Transverse colon (tissue), 4 donors: ENCODE measurements at regions not wholly inside any gene's neighbourhood (a gene's known extent, or its start where the extent isn't known, plus 50 kb on each side); places are given as distances from the start of the nearest gene placed in this dataset.

ENCODE experiments used
- DNase-seq: peaks from one replicate; pipeline ENCODE4 v3.0.0-alpha.2; 2019
- H3K27ac ChIP-seq, 4 donors: fragments of 200-600 bp; sonication (generic); 2 replicates each; pipeline ENCODE4 v1.5.1; 2016 to 2018; ENCODE audit warnings: inconsistent platforms in 4 of 4
- H3K27me3 ChIP-seq: fragments of 200-600 bp; sonication (generic); 2 replicates; pipeline ENCODE4 v1.5.1; 2017; ENCODE audit warnings: inconsistent platforms
- H3K36me3 ChIP-seq, 4 donors: fragments of 200-600 bp; sonication (generic); 2 replicates each; pipeline ENCODE4 v1.5.1; 2017 to 2019; ENCODE audit warnings: inconsistent platforms in 4 of 4
- H3K4me1 ChIP-seq, 4 donors: fragments of 200-600 bp; sonication (generic); 2 replicates each; pipeline ENCODE4 v1.5.1; 2017 to 2020; ENCODE audit warnings: inconsistent platforms in 4 of 4
- H3K4me3 ChIP-seq, 4 donors: fragments of 200-600 bp; sonication (generic); 1 replicate in 1 of 4; 2 replicates in 3 of 4; pipeline versions ENCODE4 v1.5.1 to v1.6.1; 2017 to 2019; ENCODE audit warnings: inconsistent platforms in 4 of 4
- H3K9me3 ChIP-seq, 2 donors: fragments of 200-600 bp; sonication (generic); 2 replicates each; pipeline ENCODE4 v1.5.1; 2017 to 2019; ENCODE audit warnings: inconsistent platforms in 2 of 2
- CTCF ChIP-seq, 5 experiments: fragments of 200-600 bp in 3 of 5; fragments of 450-650 bp in 2 of 5; sonication (generic) in 3 of 5; IDR thresholded peaks; 1 replicate in 2 of 5; 2 replicates in 3 of 5; pipeline ENCODE4 v1.5.1; 2016 to 2017; ENCODE audit warnings: antibody characterized with exemption in 5 of 5, inconsistent platforms in 3 of 5, mild to moderate bottlenecking in 2 of 5, moderate library complexity in 1 of 5
- EP300 ChIP-seq: sonication (generic); formaldehyde crosslinking; IDR thresholded peaks from one replicate; pipeline ENCODE4 v1.6.1; 2017; ENCODE audit warnings: antibody characterized with exemption, low read depth
- POLR2A ChIP-seq: fragments of 450-650 bp; IDR thresholded peaks from one replicate; pipeline ENCODE4 v1.6.1; 2016; ENCODE audit warnings: antibody characterized with exemption, mild to moderate bottlenecking, moderate library complexity
- POLR2AphosphoS5 ChIP-seq, 3 donors: sonication (generic); formaldehyde crosslinking; IDR thresholded peaks; one replicate each; pipeline ENCODE4 v1.6.1; 2016; ENCODE audit warnings: antibody characterized with exemption in 3 of 3
- WGBS, 2 donors: methylation state at CpG; one replicate each; pipeline ENCODE4 v1.1.5; 2018; ENCODE audit warnings: low coverage in 1 of 2; 5-methylcytosine and 5-hydroxymethylcytosine counted together
- in situ Hi-C, 4 donors: fragments of 200-750 bp; cut with MboI; loops; one replicate each; pipeline versions ENCODE4 v1.15.0 to v1.15.1; 2017; ENCODE audit warnings: low sequenced_read_pairs in 3 of 4, low pct_ligation_motif_present in 1 of 4, low pct_unique_long_range_greater_than_20kb in 1 of 4
- intact Hi-C: fragments of 100-400 bp; cut with DNase I; formaldehyde crosslinking; loops from one replicate; pipeline ENCODE4 v1.15.1; 2023; ENCODE audit warnings: low total_unique reads

DNA sequence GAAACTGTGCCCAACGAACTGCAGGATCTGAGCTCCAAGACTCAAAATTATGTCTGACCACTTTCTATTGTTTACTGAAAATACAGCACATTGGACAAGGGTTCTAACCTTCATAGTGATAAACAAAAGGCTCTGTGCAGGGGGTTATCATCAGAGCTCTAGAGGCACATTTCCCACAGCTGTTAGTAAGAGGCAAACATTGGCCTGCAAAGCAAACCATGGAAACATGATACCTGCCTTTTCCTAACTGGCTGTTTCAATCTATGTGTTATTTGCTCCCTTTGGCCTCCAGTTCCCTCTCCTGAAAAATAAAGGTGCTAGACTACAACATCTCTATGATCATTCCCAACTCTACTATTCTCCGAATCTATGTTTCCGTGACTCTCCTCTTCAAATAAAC is 159.7 kb upstream of the ARHGEF26 start:
- H3K36me3 ChIP-seq: no peaks in the 10 kb centered on the region
- H3K4me1 ChIP-seq: peaks cover 0 to 12% (median 5%) of the 10 kb centered on the region in 4 donors
- 62 to 77% methylated on average over 3 of the region's 3 CpGs for WGBS, 2 donors
- no peak overlapping the region for H3K4me3 ChIP-seq
- H3K27ac ChIP-seq: no peak overlapping the region
- no peak for TF ChIP-seq CTCF (IDR thresholded peaks at IDR 0.05)
- H3K9me3 ChIP-seq: no peaks in the 10 kb centered on the region
- H3K27me3 ChIP-seq: no peaks in the 10 kb centered on the region
- intact Hi-C loops (no loop called here), in situ Hi-C loops (loop anchor here in 1 of 4 donors (25.0 kb wide), 1 partner anchor 924 kb away; no protein-coding TSS in a partner anchor)
- DNase-seq: no peak

- in situ Hi-C loops: loop anchor here in 1 of 4 donors (25.0 kb wide), 1 partner anchor 926 kb away; no protein-coding TSS in a partner anchor
- 36 to 39% methylated on average over 2 of the region's 2 CpGs for WGBS, 2 donors
- H3K4me1 ChIP-seq: peaks cover 0 to 12% (median 5%) of the 10 kb centered on the region in 4 donors
- no peak overlapping the region for H3K4me3 ChIP-seq
- no peaks in the 10 kb centered on the region for H3K27me3 ChIP-seq
- no peak for DNase-seq
- H3K9me3 ChIP-seq: no peaks in the 10 kb centered on the region
- TF ChIP-seq CTCF (IDR thresholded peaks at IDR 0.05): no peak
- no peak overlapping the region for H3K27ac ChIP-seq
- H3K36me3 ChIP-seq: no peaks in the 10 kb centered on the region
- intact Hi-C loops: no loop called here
These were observed 158.2 kb upstream of the ARHGEF26 start for GRCh38 chr3:153963012-153963411.

DNA sequence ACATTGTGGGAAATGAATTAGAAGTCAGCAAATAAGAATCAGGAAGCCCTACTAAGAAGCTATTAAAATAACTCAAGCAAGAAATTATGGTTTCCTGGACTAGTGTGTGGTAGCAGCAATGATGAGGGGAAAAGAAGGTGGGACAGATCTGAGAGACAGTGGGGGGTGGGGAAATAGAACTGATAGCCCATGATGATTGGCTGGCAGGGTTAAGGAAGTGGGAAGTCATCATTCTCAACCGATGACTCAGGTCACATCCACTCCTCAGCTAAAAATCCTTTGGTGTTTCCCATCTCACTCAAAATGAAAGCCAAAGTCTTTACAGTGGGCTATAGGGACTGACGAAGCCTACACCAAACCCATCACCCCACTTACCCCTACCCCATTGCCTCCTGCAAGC is 153.9 kb upstream of the ARHGEF26 start:
- WGBS, 2 donors: 61 to 73% methylated on average over 2 of the region's 2 CpGs
- in situ Hi-C loops: loop anchor here in 1 of 4 donors (25.0 kb wide), 1 partner anchor 930 kb away; no protein-coding TSS in a partner anchor
- TF ChIP-seq EP300 (no peak), POLR2AphosphoS5 (IDR thresholded peaks at IDR 0.05) (no peak), POLR2A (no peak)
- Histone ChIP-seq H3K9me3 (no peaks in the 10 kb centered on the region), H3K36me3 (no peaks in the 10 kb centered on the region), H3K27me3 (no peaks in the 10 kb centered on the region), H3K4me1 (no peaks in the 10 kb centered on the region), H3K27ac (no peak overlapping the region), H3K4me3 (no peak overlapping the region)
- intact Hi-C loops: no loop called here
- no peak for DNase-seq

DNA sequence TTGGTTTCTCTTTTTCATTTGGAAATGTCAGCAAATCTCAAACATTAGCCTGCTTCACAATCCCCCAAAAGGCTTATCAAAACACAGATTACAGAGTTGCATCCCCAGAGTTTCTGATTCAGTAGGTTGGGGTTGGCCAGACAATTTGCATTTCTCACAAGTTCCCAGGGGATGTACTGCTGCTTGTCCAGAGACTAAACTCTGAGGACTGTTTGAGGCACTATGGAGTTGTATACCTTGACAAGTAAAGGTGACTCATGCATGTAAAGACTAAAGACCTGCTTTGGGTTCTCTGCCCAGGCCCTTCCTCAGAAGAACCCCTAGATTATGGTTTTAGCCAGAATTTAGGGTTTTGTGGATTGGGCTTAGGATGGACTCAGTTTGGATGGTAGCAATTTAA is 151.1 kb upstream of the ARHGEF26 start:
- Histone ChIP-seq H3K36me3 (no peaks in the 10 kb centered on the region), H3K27ac (no peak overlapping the region), H3K9me3 (no peaks in the 10 kb centered on the region), H3K4me1 (no peaks in the 10 kb centered on the region), H3K27me3 (no peaks in the 10 kb centered on the region), H3K4me3 (no peak overlapping the region)
- no peak for TF ChIP-seq POLR2A
- TF ChIP-seq POLR2AphosphoS5 (IDR thresholded peaks at IDR 0.05): no peak
- TF ChIP-seq EP300: no peak
- no peak for DNase-seq
- in situ Hi-C loops (loop anchor here in 1 of 4 donors (25.0 kb wide), 1 partner anchor 933 kb away; no protein-coding TSS in a partner anchor), intact Hi-C loops (no loop called here)

DNA sequence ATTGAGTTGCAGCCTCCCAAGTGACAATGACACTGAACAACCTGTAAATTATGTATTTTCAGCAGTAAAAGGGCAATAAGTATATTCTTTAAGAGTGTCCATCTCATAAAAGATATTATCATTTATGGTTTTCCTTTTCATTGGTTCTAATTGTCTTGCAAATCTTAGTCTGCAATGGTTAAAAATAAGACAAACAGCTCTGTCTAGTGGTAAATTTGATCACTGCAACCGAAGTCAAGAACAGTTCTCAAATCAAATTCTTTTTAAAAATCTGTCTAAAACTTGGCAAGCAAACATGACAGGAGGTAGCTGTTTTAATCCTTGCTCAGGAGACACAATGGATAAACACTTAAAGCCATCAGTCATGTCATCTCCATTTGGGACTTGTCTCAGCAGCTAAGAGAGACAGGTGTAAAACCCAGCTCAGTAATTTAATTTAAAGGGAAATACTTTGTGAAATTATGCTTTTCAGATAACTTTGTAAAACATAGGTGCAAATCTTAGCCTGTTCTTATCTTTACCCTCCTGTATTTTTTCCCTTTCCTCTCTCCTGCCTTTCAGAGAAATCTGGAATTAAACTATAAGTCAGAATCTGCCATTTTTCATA is 150.3 kb upstream of the ARHGEF26 start:
- H3K4me3 ChIP-seq: no peak overlapping the region
- TF ChIP-seq POLR2A (no peak), CTCF (IDR thresholded peaks at IDR 0.05) (peak in 4 of 5 experiments; percentile 16 to 27 (median 20)), POLR2AphosphoS5 (IDR thresholded peaks at IDR 0.05) (no peak), EP300 (no peak)
- no peak for DNase-seq
- no peak overlapping the region for H3K27ac ChIP-seq
- intact Hi-C loops (no loop called here), in situ Hi-C loops (loop anchor here in 1 of 4 donors (25.0 kb wide), 1 partner anchor 934 kb away; no protein-coding TSS in a partner anchor)
- no peaks in the 10 kb centered on the region for H3K4me1 ChIP-seq
- H3K27me3 ChIP-seq: no peaks in the 10 kb centered on the region
- WGBS, 2 donors: 0% methylated on average over 1 of the region's 1 CpG
- H3K36me3 ChIP-seq: no peaks in the 10 kb centered on the region
- H3K9me3 ChIP-seq: no peaks in the 10 kb centered on the region
